NT2/D1 (cell line): ENCODE measurements at regions not wholly inside any gene's neighbourhood (a gene's known extent, or its start where the extent isn't known, plus 50 kb on each side); places are given as distances from the start of the nearest gene placed in this dataset.

Source experiments
- SUZ12 ChIP-seq: IDR thresholded peaks from 2 replicates; pipeline ENCODE4 v1.6.1; 2011; ENCODE audit not compliant: insufficient read length, insufficient read depth; ENCODE audit errors: extremely low read depth
- YY1 ChIP-seq: IDR thresholded peaks from 2 replicates; pipeline ENCODE4 v1.6.1; 2011; ENCODE audit not compliant: insufficient read length, insufficient read depth
- ZNF274 ChIP-seq: IDR thresholded peaks from 2 replicates; pipeline ENCODE4 v1.6.1; 2011; ENCODE audit warnings: mild to moderate bottlenecking, low read depth, low read length

GRCh38 chr1:91124989-91125417 lies 103.2 kb upstream of the ZNF644 start:
- TF ChIP-seq YY1, result no peak
- no peak for TF ChIP-seq ZNF274
- TF ChIP-seq SUZ12, result no peak
